Liver (tissue), 7 donors: ENCODE measurements at regions not wholly inside any gene's neighbourhood (a gene's known extent, or its start where the extent isn't known, plus 50 kb on each side); places are given as distances from the start of the nearest gene placed in this dataset.

Experiments
- DNase-seq: peaks from one replicate; pipeline ENCODE4 v3.0.0-alpha.2; 2017; ENCODE audit warnings: low spot score
- H3K27ac ChIP-seq, 2 donors: one replicate each; pipeline ENCODE4 v1.7.0; 2013; ENCODE audit warnings: inconsistent platforms in 2 of 2, low read length in 2 of 2, control low read depth in 1 of 2, low read depth in 1 of 2, mild to moderate bottlenecking in 1 of 2
- H3K27me3 ChIP-seq, 4 donors: one replicate each; pipeline versions ENCODE4 v1.6.1 to v1.7.0; 2013; ENCODE audit warnings: low read length in 3 of 4, inconsistent platforms in 1 of 4, mild to moderate bottlenecking in 1 of 4, moderate library complexity in 1 of 4; ENCODE audit not compliant: control insufficient read depth in 4 of 4, insufficient read depth in 4 of 4
- H3K36me3 ChIP-seq, 4 donors: one replicate each; pipeline versions ENCODE4 v1.6.1 to v1.7.0; 2013; ENCODE audit warnings: low read length in 3 of 4, mild to moderate bottlenecking in 3 of 4, low read depth in 1 of 4, moderate library complexity in 1 of 4; ENCODE audit not compliant: control insufficient read depth in 4 of 4, insufficient read depth in 3 of 4
- H3K4me1 ChIP-seq, 4 donors: one replicate each; pipeline versions ENCODE4 v1.6.1 to v1.7.0; 2013; ENCODE audit warnings: low read length in 3 of 4, mild to moderate bottlenecking in 3 of 4, moderate library complexity in 1 of 4; ENCODE audit not compliant: control insufficient read depth in 4 of 4, insufficient read depth in 4 of 4
- H3K4me3 ChIP-seq, 3 donors: one replicate each; pipeline versions ENCODE4 v1.6.1 to v1.7.0; 2013; ENCODE audit warnings: low read length in 3 of 3, control low read depth in 1 of 3, low read depth in 1 of 3, mild to moderate bottlenecking in 1 of 3
- H3K9ac ChIP-seq, 2 donors: one replicate each; pipeline ENCODE4 v1.7.0; 2013; ENCODE audit warnings: low read length in 2 of 2, mild to moderate bottlenecking in 2 of 2, moderate library complexity in 2 of 2, control low read depth in 1 of 2, low read depth in 1 of 2
- H3K9me3 ChIP-seq, 4 donors: one replicate each; pipeline versions ENCODE4 v1.6.1 to v1.7.0; 2013; ENCODE audit warnings: low read length in 3 of 4; ENCODE audit not compliant: control insufficient read depth in 4 of 4
- EGR1 ChIP-seq, 2 donors: IDR thresholded peaks; 2 replicates each; pipeline ENCODE4 v1.6.1; 2016 to 2018; ENCODE audit warnings: antibody characterized with exemption in 2 of 2, low read depth in 2 of 2
- FOXA1 ChIP-seq: IDR thresholded peaks from 2 replicates; pipeline ENCODE4 v1.6.1; 2016; ENCODE audit warnings: antibody characterized with exemption
- FOXA2 ChIP-seq: IDR thresholded peaks from 2 replicates; pipeline ENCODE4 v1.6.1; 2016; ENCODE audit warnings: antibody characterized with exemption
- GABPA ChIP-seq, 2 donors: IDR thresholded peaks in 1 of 2; conservative IDR thresholded peaks in 1 of 2; 2 replicates each; pipeline ENCODE4 v1.6.1; 2016; ENCODE audit warnings: antibody characterized with exemption in 2 of 2, mild to moderate bottlenecking in 1 of 2, moderate library complexity in 1 of 2
- HNF4A ChIP-seq, 2 donors: conservative IDR thresholded peaks; 2 replicates each; pipeline ENCODE4 v1.6.1; 2016; ENCODE audit warnings: antibody characterized with exemption in 2 of 2, mild to moderate bottlenecking in 2 of 2
- HNF4G ChIP-seq: IDR thresholded peaks from 2 replicates; pipeline ENCODE4 v1.6.1; 2016; ENCODE audit warnings: antibody characterized with exemption
- JUND ChIP-seq, 2 donors: IDR thresholded peaks; 2 replicates each; pipeline ENCODE4 v1.6.1; 2016; ENCODE audit warnings: antibody characterized with exemption in 2 of 2
- NR2F2 ChIP-seq: IDR thresholded peaks from 2 replicates; pipeline ENCODE4 v1.6.1; 2016; ENCODE audit warnings: antibody characterized with exemption
- RAD21 ChIP-seq, 2 donors: IDR thresholded peaks; 2 replicates each; pipeline ENCODE4 v1.6.1; 2016; ENCODE audit warnings: antibody characterized with exemption in 2 of 2, mild to moderate bottlenecking in 2 of 2
- RXRA ChIP-seq, 2 donors: IDR thresholded peaks; 2 replicates each; pipeline ENCODE4 v1.6.1; 2017 to 2018; ENCODE audit warnings: antibody characterized with exemption in 2 of 2, mild to moderate bottlenecking in 1 of 2
- SP1 ChIP-seq: IDR thresholded peaks from 2 replicates; pipeline ENCODE4 v1.6.1; 2018; ENCODE audit warnings: antibody characterized with exemption, mild to moderate bottlenecking
- TAF1 ChIP-seq: conservative IDR thresholded peaks from 2 replicates; pipeline ENCODE4 v1.6.1; 2016; ENCODE audit warnings: antibody characterized with exemption, mild to moderate bottlenecking
- YY1 ChIP-seq: IDR thresholded peaks from 2 replicates; pipeline ENCODE4 v1.6.1; 2016; ENCODE audit warnings: antibody characterized with exemption, mild to moderate bottlenecking
- TF ChIP-seq, protein P1 (sequence below): IDR thresholded peaks from 2 replicates; pipeline ENCODE4 v1.6.1; 2016; ENCODE audit warnings: antibody characterized with exemption
- TF ChIP-seq, protein P2 (sequence below): IDR thresholded peaks from 2 replicates; pipeline ENCODE4 v1.6.1; 2016; ENCODE audit warnings: antibody characterized with exemption, mild to moderate bottlenecking
- TF ChIP-seq, protein P3 (sequence below): fragments of 150-350 bp; IDR thresholded peaks from 2 replicates; pipeline ENCODE4 v1.5.1; 2017; ENCODE audit warnings: improper control_type of control experiment, low read depth, low read length; ENCODE audit not compliant: missing input control
- TF ChIP-seq, protein P4 (sequence below): IDR thresholded peaks from 2 replicates; pipeline ENCODE4 v1.6.1; 2016; ENCODE audit warnings: antibody characterized with exemption
- TF ChIP-seq, protein P5 (sequence below): IDR thresholded peaks from 2 replicates; pipeline ENCODE4 v1.6.1; 2016; ENCODE audit warnings: antibody characterized with exemption
- donor health status: healthy.
- donor health status: healthy.
- donor health status: healthy.
- donor health status: healthy.

DNA sequence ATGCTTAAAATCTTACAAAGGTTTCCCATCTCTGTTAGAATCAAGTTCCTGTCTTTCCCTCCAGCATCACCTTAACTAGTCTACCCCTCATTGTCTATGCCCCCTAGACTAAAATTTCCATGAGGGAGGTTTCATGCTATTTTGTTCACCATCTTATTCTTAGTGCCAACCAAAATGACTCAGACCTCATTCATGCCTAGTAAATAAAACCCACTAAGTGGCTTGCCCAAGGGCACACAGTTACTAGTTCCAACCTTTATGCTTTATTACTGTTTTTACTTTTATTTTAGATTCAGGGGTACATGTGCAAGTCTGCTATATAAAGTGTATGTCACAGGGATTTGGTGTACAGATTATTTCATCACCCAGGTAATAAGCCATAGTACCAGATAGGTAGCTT lies 469.1 kb upstream of the FAT3 start:
- Histone ChIP-seq H3K9me3 (peaks cover 0 to 4% (median 0%) of the 10 kb centered on the region in 4 donors), H3K36me3 (no peaks in the 10 kb centered on the region), H3K4me1 (no peaks in the 10 kb centered on the region), H3K27ac (no peak overlapping the region), H3K4me3 (no peak overlapping the region), H3K9ac (no peak overlapping the region), H3K27me3 (no peaks in the 10 kb centered on the region)
- DNase-seq: no peak
- TF ChIP-seq SP1 (no peak), RXRA (IDR thresholded peaks at IDR 0.05) (no peak), NR2F2 (no peak), TAF1 (no peak), FOXA2 (no peak)
- TF ChIP-seq, protein P1, sequence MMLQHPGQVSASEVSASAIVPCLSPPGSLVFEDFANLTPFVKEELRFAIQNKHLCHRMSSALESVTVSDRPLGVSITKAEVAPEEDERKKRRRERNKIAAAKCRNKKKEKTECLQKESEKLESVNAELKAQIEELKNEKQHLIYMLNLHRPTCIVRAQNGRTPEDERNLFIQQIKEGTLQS: no peak
- TF ChIP-seq, protein P2, sequence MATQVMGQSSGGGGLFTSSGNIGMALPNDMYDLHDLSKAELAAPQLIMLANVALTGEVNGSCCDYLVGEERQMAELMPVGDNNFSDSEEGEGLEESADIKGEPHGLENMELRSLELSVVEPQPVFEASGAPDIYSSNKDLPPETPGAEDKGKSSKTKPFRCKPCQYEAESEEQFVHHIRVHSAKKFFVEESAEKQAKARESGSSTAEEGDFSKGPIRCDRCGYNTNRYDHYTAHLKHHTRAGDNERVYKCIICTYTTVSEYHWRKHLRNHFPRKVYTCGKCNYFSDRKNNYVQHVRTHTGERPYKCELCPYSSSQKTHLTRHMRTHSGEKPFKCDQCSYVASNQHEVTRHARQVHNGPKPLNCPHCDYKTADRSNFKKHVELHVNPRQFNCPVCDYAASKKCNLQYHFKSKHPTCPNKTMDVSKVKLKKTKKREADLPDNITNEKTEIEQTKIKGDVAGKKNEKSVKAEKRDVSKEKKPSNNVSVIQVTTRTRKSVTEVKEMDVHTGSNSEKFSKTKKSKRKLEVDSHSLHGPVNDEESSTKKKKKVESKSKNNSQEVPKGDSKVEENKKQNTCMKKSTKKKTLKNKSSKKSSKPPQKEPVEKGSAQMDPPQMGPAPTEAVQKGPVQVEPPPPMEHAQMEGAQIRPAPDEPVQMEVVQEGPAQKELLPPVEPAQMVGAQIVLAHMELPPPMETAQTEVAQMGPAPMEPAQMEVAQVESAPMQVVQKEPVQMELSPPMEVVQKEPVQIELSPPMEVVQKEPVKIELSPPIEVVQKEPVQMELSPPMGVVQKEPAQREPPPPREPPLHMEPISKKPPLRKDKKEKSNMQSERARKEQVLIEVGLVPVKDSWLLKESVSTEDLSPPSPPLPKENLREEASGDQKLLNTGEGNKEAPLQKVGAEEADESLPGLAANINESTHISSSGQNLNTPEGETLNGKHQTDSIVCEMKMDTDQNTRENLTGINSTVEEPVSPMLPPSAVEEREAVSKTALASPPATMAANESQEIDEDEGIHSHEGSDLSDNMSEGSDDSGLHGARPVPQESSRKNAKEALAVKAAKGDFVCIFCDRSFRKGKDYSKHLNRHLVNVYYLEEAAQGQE: no peak
- TF ChIP-seq, protein P3, sequence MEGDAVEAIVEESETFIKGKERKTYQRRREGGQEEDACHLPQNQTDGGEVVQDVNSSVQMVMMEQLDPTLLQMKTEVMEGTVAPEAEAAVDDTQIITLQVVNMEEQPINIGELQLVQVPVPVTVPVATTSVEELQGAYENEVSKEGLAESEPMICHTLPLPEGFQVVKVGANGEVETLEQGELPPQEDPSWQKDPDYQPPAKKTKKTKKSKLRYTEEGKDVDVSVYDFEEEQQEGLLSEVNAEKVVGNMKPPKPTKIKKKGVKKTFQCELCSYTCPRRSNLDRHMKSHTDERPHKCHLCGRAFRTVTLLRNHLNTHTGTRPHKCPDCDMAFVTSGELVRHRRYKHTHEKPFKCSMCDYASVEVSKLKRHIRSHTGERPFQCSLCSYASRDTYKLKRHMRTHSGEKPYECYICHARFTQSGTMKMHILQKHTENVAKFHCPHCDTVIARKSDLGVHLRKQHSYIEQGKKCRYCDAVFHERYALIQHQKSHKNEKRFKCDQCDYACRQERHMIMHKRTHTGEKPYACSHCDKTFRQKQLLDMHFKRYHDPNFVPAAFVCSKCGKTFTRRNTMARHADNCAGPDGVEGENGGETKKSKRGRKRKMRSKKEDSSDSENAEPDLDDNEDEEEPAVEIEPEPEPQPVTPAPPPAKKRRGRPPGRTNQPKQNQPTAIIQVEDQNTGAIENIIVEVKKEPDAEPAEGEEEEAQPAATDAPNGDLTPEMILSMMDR: no peak

DNA sequence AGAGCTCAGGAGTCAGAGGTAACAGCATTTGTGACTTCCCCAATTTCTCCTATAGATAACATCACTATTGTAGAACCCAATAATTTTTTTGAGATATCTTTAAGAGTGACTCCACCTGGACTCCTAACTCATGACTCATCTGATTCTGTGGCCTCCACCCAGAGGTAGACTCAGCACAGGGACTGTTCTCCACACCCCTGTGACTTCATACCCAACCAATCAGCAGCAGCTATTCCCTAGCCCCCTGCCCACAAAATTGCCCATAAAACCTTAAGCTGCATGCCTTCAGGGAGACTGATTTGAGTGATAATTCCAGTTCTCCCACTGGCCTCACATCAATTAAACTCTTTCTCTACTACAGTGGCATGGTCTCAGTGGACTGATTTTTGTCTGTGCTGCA lies 475.4 kb upstream of the FAT3 start:
- H3K9ac ChIP-seq: no peak overlapping the region
- H3K4me1 ChIP-seq: no peaks in the 10 kb centered on the region
- TF ChIP-seq EGR1 (IDR thresholded peaks at IDR 0.05; ENCODE audit: low read depth in 2 of 2) (no peak), JUND (IDR thresholded peaks at IDR 0.05) (no peak), RXRA (IDR thresholded peaks at IDR 0.05) (no peak), NR2F2 (no peak), HNF4G (no peak), FOXA1 (no peak), SP1 (no peak), TAF1 (no peak), YY1 (no peak), GABPA (IDR thresholded peaks at IDR 0.05 in 1 of 2, conservative IDR thresholded peaks at IDR 0.05 in 1 of 2) (no peak), HNF4A (conservative IDR thresholded peaks at IDR 0.05) (no peak), FOXA2 (no peak), RAD21 (IDR thresholded peaks at IDR 0.05) (no peak)
- TF ChIP-seq, protein P2: no peak
- TF ChIP-seq, protein P3: no peak
- TF ChIP-seq, protein P4, sequence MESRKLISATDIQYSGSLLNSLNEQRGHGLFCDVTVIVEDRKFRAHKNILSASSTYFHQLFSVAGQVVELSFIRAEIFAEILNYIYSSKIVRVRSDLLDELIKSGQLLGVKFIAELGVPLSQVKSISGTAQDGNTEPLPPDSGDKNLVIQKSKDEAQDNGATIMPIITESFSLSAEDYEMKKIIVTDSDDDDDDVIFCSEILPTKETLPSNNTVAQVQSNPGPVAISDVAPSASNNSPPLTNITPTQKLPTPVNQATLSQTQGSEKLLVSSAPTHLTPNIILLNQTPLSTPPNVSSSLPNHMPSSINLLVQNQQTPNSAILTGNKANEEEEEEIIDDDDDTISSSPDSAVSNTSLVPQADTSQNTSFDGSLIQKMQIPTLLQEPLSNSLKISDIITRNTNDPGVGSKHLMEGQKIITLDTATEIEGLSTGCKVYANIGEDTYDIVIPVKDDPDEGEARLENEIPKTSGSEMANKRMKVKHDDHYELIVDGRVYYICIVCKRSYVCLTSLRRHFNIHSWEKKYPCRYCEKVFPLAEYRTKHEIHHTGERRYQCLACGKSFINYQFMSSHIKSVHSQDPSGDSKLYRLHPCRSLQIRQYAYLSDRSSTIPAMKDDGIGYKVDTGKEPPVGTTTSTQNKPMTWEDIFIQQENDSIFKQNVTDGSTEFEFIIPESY: no peak
- TF ChIP-seq, protein P5, sequence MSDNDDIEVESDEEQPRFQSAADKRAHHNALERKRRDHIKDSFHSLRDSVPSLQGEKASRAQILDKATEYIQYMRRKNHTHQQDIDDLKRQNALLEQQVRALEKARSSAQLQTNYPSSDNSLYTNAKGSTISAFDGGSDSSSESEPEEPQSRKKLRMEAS: no peak
- TF ChIP-seq, protein P1: no peak
- no peaks in the 10 kb centered on the region for H3K36me3 ChIP-seq
- no peak overlapping the region for H3K27ac ChIP-seq
- DNase-seq: no peak
- peaks cover 0 to 4% (median 0%) of the 10 kb centered on the region in 4 donors for H3K9me3 ChIP-seq
- H3K27me3 ChIP-seq: no peaks in the 10 kb centered on the region
- no peak overlapping the region for H3K4me3 ChIP-seq
